ENCODE measurements at regions not wholly inside any gene's neighbourhood (a gene's known extent, or its start where the extent isn't known, plus 50 kb on each side); places are given as distances from the start of the nearest gene placed in this dataset.

- no peak for TF ChIP-seq ELF4 (CRISPR knock-in tag; IDR thresholded peaks at IDR 0.05; ENCODE audit: low read depth)
- no peak for TF ChIP-seq FOXJ3 (CRISPR knock-in tag; IDR thresholded peaks at IDR 0.05; ENCODE audit: borderline replicate concordance)
- no peak for TF ChIP-seq CTCF (IDR thresholded peaks at IDR 0.05)
- TF ChIP-seq, protein P1, sequence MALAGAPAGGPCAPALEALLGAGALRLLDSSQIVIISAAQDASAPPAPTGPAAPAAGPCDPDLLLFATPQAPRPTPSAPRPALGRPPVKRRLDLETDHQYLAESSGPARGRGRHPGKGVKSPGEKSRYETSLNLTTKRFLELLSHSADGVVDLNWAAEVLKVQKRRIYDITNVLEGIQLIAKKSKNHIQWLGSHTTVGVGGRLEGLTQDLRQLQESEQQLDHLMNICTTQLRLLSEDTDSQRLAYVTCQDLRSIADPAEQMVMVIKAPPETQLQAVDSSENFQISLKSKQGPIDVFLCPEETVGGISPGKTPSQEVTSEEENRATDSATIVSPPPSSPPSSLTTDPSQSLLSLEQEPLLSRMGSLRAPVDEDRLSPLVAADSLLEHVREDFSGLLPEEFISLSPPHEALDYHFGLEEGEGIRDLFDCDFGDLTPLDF (CRISPR knock-in tag; IDR thresholded peaks at IDR 0.05): no peak
- TF ChIP-seq, protein P2, sequence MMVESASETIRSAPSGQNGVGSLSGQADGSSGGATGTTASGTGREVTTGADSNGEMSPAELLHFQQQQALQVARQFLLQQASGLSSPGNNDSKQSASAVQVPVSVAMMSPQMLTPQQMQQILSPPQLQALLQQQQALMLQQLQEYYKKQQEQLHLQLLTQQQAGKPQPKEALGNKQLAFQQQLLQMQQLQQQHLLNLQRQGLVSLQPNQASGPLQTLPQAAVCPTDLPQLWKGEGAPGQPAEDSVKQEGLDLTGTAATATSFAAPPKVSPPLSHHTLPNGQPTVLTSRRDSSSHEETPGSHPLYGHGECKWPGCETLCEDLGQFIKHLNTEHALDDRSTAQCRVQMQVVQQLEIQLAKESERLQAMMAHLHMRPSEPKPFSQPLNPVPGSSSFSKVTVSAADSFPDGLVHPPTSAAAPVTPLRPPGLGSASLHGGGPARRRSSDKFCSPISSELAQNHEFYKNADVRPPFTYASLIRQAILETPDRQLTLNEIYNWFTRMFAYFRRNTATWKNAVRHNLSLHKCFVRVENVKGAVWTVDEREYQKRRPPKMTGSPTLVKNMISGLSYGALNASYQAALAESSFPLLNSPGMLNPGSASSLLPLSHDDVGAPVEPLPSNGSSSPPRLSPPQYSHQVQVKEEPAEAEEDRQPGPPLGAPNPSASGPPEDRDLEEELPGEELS (CRISPR knock-in tag; IDR thresholded peaks at IDR 0.05): no peak
- no peak for TF ChIP-seq MAX (CRISPR knock-in tag; IDR thresholded peaks at IDR 0.05)
- no peak for TF ChIP-seq KAT7 (CRISPR knock-in tag; IDR thresholded peaks at IDR 0.05; ENCODE audit: borderline replicate concordance)
- TF ChIP-seq ZNF121 (CRISPR knock-in tag; IDR thresholded peaks at IDR 0.05): no peak
- TF ChIP-seq, protein P3, sequence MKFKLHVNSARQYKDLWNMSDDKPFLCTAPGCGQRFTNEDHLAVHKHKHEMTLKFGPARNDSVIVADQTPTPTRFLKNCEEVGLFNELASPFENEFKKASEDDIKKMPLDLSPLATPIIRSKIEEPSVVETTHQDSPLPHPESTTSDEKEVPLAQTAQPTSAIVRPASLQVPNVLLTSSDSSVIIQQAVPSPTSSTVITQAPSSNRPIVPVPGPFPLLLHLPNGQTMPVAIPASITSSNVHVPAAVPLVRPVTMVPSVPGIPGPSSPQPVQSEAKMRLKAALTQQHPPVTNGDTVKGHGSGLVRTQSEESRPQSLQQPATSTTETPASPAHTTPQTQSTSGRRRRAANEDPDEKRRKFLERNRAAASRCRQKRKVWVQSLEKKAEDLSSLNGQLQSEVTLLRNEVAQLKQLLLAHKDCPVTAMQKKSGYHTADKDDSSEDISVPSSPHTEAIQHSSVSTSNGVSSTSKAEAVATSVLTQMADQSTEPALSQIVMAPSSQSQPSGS (CRISPR knock-in tag; IDR thresholded peaks at IDR 0.05; ENCODE audit: borderline replicate concordance, low read depth): no peak
- TF ChIP-seq ZNF416 (CRISPR knock-in tag; IDR thresholded peaks at IDR 0.05): no peak
- TF ChIP-seq, protein P4, sequence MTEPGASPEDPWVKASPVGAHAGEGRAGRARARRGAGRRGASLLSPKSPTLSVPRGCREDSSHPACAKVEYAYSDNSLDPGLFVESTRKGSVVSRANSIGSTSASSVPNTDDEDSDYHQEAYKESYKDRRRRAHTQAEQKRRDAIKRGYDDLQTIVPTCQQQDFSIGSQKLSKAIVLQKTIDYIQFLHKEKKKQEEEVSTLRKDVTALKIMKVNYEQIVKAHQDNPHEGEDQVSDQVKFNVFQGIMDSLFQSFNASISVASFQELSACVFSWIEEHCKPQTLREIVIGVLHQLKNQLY (CRISPR knock-in tag; IDR thresholded peaks at IDR 0.05): no peak
- TF ChIP-seq STAT6 (CRISPR knock-in tag; conservative IDR thresholded peaks at IDR 0.05; ENCODE audit: low read depth): no peak
- no peak for TF ChIP-seq ZBTB21 (CRISPR knock-in tag; IDR thresholded peaks at IDR 0.05; ENCODE audit: borderline replicate concordance)
- TF ChIP-seq ZNF263 (CRISPR knock-in tag; IDR thresholded peaks at IDR 0.05; ENCODE audit: low read depth): no peak
Observed at GRCh38 chr16:9183682-9184353, 92.4 kb downstream of the HAPSTR1 start.

Data from WTC11 (cell line).